Thoracic aorta (tissue), 2 donors: ENCODE measurements at regions not wholly inside any gene's neighbourhood (a gene's known extent, or its start where the extent isn't known, plus 50 kb on each side); places are given as distances from the start of the nearest gene placed in this dataset.
"Not testable (repeated sequence)": the region's sequence is repeated elsewhere in the genome, so short reads cannot be mapped to it uniquely, and the experiment has no call there.

Source experiments
- ATAC-seq: fragments of 150-250 bp; one replicate; pipeline ENCODE4 v1.8.0; 2017; ENCODE audit warnings: low read depth; ENCODE audit not compliant: insufficient number of reproducible peaks, low FRiP score
- DNase-seq: peaks from one replicate; pipeline ENCODE4 v3.0.0-alpha.2; 2020; ENCODE audit warnings: low spot score
- H3K27ac ChIP-seq, 2 donors: fragments of 200-600 bp; sonication (generic); 1 replicate in 1 of 2; 2 replicates in 1 of 2; pipeline ENCODE4 v1.5.1; 2016; ENCODE audit warnings: mild to moderate bottlenecking in 2 of 2, moderate library complexity in 2 of 2
- H3K27me3 ChIP-seq: fragments of 200-600 bp; sonication (generic); replicated peaks from 2 replicates; pipeline ENCODE4 v1.6.0; 2016; ENCODE audit warnings: mild to moderate bottlenecking; ENCODE audit not compliant: insufficient read depth
- H3K36me3 ChIP-seq: fragments of 200-600 bp; sonication (generic); one replicate; pipeline ENCODE4 v1.5.1; 2016
- H3K4me1 ChIP-seq, 2 donors: fragments of 200-600 bp; sonication (generic); 1 replicate in 1 of 2; 2 replicates in 1 of 2; pipeline versions ENCODE4 v1.5.1 to v1.6.0; 2016; ENCODE audit warnings: low read depth in 2 of 2, mild to moderate bottlenecking in 1 of 2; ENCODE audit not compliant: control insufficient read depth in 1 of 2
- H3K4me3 ChIP-seq: fragments of 200-600 bp; sonication (generic); 2 replicates; pipeline ENCODE4 v1.5.1; 2016; ENCODE audit warnings: mild to moderate bottlenecking
- H3K9me3 ChIP-seq: fragments of 200-600 bp; sonication (generic); 2 replicates; pipeline ENCODE4 v1.5.1; 2016
- TF ChIP-seq, protein P1 (sequence below): fragments of 200-600 bp; sonication (generic); IDR thresholded peaks from one replicate; pipeline ENCODE4 v1.5.1; 2019; ENCODE audit warnings: antibody characterized with exemption

DNA sequence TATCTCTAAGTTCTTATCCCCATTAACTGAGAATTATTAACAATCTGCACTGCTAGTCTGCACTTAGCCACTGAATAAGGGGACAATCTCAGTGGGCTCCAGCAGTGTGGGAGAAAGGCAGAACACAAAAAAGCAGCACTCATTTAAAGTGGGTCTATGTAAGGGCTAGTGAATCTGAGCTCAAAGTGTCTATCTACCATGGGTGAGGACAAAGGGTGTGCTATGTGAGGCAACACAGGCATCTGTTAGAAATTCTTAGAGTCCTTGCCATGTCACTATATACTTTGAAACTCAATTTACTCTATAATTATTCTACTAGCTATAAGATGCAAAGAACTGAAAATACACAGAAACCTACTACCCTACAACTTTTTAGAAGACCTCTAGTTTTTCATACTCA, 135.8 kb upstream of the TMEM168 start:
- no peaks in the 10 kb centered on the region for H3K36me3 ChIP-seq
- H3K9me3 ChIP-seq: no peaks in the 10 kb centered on the region
- TF ChIP-seq, protein P1, sequence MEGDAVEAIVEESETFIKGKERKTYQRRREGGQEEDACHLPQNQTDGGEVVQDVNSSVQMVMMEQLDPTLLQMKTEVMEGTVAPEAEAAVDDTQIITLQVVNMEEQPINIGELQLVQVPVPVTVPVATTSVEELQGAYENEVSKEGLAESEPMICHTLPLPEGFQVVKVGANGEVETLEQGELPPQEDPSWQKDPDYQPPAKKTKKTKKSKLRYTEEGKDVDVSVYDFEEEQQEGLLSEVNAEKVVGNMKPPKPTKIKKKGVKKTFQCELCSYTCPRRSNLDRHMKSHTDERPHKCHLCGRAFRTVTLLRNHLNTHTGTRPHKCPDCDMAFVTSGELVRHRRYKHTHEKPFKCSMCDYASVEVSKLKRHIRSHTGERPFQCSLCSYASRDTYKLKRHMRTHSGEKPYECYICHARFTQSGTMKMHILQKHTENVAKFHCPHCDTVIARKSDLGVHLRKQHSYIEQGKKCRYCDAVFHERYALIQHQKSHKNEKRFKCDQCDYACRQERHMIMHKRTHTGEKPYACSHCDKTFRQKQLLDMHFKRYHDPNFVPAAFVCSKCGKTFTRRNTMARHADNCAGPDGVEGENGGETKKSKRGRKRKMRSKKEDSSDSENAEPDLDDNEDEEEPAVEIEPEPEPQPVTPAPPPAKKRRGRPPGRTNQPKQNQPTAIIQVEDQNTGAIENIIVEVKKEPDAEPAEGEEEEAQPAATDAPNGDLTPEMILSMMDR: no peak
- ATAC-seq (no peak), DNase-seq (no peak)
- H3K27ac ChIP-seq: no peak overlapping the region
- no peaks in the 10 kb centered on the region for H3K27me3 ChIP-seq
- peaks cover 0 to 2% of the 10 kb centered on the region in 2 donors for H3K4me1 ChIP-seq
- no peak overlapping the region for H3K4me3 ChIP-seq

DNA sequence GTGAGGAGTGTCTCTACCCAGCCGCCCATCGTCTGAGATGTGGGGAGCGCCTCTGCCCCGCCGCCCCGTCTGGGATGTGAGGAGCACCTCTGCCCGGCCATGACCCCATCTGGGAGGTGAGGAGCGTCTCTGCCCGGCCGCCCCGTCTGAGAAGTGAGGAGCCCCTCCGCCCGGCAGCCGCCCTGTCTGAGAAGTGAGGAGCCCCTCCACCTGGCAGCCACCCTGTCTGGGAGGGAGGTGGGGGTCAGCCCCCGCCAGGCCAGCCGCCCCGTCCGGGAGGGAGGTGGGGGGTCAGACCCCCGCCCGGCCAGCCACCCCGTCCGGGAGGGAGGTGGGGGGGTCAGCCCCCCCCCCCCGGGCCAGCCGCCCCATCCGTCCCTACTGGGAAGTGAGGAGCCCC, 132.4 kb upstream of the TMEM168 start:
- not testable (repeated sequence) for ATAC-seq, H3K9me3 ChIP-seq, H3K4me3 ChIP-seq, H3K4me1 ChIP-seq, H3K27ac ChIP-seq, DNase-seq, H3K27me3 ChIP-seq, H3K36me3 ChIP-seq

DNA sequence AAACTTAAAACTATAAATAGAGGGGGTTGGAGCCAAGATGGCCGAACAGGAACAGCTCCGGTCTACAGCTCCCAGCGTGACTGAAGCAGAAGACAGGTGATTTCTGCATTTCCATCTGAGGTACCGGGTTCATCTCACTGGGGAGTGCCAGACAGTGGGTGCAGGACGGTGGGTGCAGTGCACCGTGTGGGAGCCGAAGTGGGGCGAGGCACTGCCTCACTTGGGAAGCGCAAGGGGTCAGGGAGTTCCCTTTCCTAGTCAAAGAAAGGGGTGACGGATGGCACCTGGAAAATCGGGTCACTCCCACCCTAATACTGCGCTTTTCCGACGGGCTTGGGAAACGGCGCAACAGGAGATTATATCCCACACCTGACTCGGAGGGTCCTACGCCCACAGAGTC, 126.2 kb upstream of the TMEM168 start:
- not testable (repeated sequence) for H3K36me3 ChIP-seq, H3K4me3 ChIP-seq, H3K4me1 ChIP-seq, H3K9me3 ChIP-seq, ATAC-seq, DNase-seq, H3K27me3 ChIP-seq, H3K27ac ChIP-seq

DNA sequence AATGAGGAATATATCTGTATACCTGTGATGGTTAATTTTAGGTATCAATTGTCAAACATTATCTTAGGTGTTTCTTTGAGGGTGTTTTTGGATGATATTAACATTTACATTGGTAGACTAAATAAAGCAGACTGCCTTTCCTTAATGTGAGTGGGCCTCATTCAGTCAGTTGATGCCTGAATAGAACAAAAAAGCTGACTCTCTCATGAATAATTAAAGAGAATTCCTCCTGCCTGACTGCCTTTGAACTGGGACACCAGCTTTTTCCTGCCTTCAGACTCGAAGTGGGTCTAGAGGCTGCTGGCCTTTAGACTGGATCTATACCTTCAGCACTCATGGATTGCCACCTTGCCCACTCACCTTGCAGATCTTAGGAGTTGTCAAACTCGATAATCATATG, 117.9 kb upstream of the TMEM168 start:
- no peak overlapping the region for H3K27ac ChIP-seq
- TF ChIP-seq, protein P1: no peak
- no peak for DNase-seq
- peaks cover 0 to 3% of the 10 kb centered on the region in 2 donors for H3K4me1 ChIP-seq
- H3K9me3 ChIP-seq: peaks cover 4% of the 10 kb centered on the region
- H3K27me3 ChIP-seq: no peaks in the 10 kb centered on the region
- H3K4me3 ChIP-seq: no peak overlapping the region
- no peak for ATAC-seq
- peaks cover 14% of the 10 kb centered on the region for H3K36me3 ChIP-seq

DNA sequence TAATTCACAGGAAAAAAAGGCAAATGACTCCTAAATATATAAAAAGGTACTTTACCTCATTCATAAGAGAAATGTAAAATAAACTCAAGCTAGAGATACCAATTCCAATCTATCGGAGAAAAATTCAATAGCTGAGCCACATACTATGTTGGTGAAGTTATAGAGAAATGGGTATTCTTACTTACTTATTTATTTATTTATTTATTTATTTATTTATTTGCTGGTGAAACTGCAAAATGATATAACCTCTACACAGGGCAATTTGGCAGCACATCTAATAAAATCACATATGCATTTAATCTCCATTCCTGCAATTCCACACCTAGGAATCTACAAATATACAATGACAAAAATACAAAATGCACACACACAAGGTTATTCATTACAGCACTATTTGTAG, 117.5 kb upstream of the TMEM168 start:
- Histone ChIP-seq H3K4me1 (peaks cover 0 to 3% of the 10 kb centered on the region in 2 donors), H3K36me3 (peaks cover 13% of the 10 kb centered on the region), H3K27me3 (no peaks in the 10 kb centered on the region), H3K27ac (no peak overlapping the region), H3K4me3 (no peak overlapping the region), H3K9me3 (peaks cover 4% of the 10 kb centered on the region)
- DNase-seq (no peak), ATAC-seq (no peak)
- TF ChIP-seq, protein P1: no peak

DNA sequence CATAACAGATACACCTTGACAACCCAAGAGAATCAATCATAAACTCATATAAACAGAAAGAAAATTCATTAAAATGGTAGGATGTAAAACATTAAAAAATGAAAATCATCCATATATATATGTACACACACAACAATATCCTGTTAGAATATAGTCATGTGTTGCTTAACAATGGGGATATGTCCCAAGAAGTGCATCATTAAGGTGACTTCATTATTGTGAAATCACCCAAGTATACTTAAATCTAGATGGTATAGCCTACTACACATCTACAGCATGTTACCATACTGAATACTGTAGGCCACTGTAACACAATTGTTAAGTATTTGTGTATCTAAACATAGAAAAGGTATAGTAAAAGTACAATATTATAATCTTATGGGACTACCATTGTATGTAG, 115.8 kb upstream of the TMEM168 start:
- no peaks in the 10 kb centered on the region for H3K27me3 ChIP-seq
- no peak overlapping the region for H3K4me3 ChIP-seq
- no peak for ATAC-seq
- peaks cover 4% of the 10 kb centered on the region for H3K9me3 ChIP-seq
- no peak overlapping the region for H3K27ac ChIP-seq
- TF ChIP-seq, protein P1: no peak
- H3K36me3 ChIP-seq: peaks cover 10% of the 10 kb centered on the region
- H3K4me1 ChIP-seq: peaks cover 0 to 3% of the 10 kb centered on the region in 2 donors
- DNase-seq: no peak
